GM18909 (cell line): ENCODE measurements at regions not wholly inside any gene's neighbourhood (a gene's known extent, or its start where the extent isn't known, plus 50 kb on each side); places are given as distances from the start of the nearest gene placed in this dataset.

Experiments
- ATAC-seq: cut with Tn5 transposase; IDR thresholded peaks from one replicate; pipeline ENCODE4 v1.9.1; 2021; ENCODE audit warnings: mild to moderate bottlenecking; ENCODE audit not compliant: unreplicated experiment, poor library complexity

DNA sequence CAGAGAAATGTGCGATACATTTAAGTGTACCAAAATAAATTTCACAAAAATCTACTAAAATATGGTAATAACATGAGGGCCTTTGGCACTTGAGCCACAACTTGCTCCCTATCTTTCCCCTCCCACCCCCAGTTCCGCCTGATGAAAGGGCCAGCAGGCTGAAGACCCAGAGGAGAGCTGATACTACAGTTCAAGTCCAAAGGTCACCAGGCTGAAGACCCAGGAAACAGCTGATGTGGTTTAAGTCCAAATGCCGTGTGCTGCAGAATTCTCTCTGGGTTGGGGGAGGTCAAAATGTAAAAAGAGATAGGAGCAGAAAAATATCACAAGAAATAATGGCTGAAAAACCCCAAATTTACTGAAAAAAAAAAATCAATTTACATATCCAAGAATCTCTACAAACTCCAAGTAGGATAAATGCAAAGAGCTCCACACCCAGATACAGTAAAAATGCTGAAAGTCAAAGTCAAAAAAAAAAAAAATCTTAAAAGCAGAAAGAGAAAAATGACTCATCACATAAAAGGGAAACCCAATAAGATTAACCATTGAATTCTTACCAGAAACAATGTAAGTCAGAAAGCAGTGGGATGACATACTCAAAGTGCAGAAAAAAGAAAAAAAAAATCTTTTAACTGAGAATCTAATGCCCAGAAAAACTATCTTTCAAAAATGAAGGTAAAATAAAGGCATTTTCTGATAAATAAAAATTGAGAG is 452.1 kb upstream of the ASIC2 start:
- ATAC-seq, result no peak

GRCh38 chr17:33749171-33749570 is 456.1 kb upstream of the ASIC2 start:
- ATAC-seq, result no peak

DNA sequence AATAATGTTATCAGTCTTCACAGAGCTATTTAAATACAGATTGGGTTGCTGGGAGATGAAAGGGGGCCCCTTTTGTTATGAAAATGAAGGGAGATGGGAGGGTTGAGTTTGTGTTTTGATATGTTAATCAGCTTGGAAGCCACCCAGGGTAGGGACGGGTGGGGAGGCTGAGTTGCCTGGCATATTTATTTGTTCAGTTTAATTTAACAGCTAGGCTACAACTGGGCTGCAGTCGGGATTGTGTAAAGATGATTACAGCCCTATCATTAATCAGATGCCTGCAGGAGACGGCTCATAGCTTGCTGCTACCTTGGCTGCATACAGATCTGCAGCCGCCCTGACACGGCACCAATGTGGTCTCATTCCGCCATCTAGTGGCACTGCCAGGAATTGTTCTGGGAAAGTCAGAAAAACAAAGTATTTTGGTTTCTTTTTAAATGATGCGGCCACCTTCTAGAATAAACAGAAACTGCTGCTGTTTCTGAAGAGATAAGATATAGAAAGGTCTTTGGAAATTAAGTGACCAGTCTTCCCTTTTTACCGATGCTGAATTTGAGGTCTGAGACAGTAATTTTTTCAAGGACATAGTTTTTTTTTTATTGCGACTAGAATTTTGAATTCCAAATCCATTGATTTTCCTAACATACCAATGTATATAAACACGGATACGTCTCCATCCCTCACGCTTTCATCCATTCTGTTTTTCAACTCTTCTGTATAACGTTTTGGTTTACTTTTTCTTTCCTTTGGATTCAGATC is 458.0 kb upstream of the ASIC2 start:
- ATAC-seq, result no peak

GRCh38 chr17:33751702-33752065 is 458.6 kb upstream of the ASIC2 start:
- no peak for ATAC-seq

DNA sequence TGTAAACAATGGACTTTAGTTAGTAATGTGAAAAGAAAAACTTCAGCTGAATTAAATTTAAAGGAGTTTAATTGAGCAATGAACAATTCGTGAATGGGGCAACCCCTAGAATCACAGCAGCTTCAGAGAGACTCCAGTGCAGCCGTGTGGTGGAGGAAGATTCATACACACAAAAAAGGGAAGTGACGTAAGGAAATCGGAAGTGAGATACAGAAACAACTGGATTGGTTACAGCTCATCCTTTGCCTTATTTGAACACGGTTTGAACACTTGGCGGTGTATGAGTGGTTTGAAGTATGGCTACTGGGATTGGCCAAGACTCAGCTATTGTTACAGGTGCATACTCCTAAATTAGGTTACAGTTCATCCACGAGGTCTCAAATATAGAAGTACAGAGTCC is 460.4 kb upstream of the ASIC2 start:
- ATAC-seq, result no peak

DNA sequence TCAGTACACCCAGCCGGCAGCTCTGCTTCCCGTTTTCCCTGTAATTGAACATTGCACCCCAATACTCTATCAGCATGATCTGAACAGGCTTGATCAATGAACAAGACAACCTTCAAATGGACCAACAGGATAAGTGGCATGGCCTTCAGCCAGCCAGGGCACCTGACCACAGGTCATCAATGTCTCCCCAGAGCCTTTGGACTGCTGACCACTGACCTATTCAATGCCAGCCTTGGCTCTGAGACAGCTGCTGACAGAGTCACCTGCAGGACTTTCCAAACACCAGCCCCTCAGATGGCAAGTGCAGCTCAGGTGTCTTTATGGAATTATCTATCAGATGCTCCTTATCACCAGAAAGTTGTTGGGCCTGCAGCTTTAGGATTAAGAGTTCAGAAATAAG is 462.9 kb upstream of the ASIC2 start:
- ATAC-seq, result no peak

GRCh38 chr17:33765871-33766270 is 472.8 kb upstream of the ASIC2 start:
- no peak for ATAC-seq

- no peak for ATAC-seq
Measured at GRCh38 chr17:33766721-33767120, 473.6 kb upstream of the ASIC2 start.

GRCh38 chr17:33769066-33769465 is 476.0 kb upstream of the ASIC2 start:
- ATAC-seq, result no peak

GRCh38 chr17:33776304-33776703 is 478.8 kb upstream of the CCL2 start:
- ATAC-seq, result no peak

DNA sequence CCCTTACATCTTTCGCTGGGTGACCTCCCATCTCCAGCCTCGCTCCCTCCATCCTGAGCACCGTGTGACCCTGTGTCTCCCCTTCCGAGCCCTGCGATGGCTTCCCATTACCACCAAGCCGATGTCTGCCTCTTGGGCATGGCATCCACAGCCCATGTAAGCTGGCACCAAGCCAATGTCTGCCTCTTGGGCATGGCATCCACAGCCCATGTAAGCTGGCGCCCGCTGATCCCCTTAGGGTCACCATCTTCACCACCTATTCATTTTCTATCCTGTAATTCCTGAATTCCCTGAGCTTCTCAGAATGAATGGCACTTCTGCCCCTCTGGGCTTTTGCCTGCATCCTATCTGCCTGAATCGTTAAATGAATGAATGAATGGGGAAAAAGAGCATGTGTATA is 478.2 kb upstream of the CCL2 start:
- no peak for ATAC-seq

DNA sequence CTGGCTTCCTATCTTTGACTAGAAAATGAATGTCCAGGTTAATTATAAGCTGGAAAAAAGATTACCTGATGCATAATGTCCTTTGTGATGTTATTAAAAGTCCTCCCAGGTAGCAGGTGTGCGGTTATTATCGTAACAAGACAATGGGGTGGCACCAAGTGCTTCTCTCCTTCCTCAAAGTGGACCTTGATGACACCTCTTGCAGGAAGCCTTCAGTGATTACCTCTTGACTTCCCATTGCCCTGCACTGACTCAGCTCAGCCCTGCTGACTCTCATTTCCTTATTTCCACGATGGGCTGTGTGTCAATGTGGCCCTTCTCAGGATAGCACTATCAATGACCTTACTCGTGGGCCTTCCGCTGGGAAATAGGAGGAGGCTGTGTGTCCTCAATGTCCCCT is 477.4 kb upstream of the CCL2 start:
- no peak for ATAC-seq

DNA sequence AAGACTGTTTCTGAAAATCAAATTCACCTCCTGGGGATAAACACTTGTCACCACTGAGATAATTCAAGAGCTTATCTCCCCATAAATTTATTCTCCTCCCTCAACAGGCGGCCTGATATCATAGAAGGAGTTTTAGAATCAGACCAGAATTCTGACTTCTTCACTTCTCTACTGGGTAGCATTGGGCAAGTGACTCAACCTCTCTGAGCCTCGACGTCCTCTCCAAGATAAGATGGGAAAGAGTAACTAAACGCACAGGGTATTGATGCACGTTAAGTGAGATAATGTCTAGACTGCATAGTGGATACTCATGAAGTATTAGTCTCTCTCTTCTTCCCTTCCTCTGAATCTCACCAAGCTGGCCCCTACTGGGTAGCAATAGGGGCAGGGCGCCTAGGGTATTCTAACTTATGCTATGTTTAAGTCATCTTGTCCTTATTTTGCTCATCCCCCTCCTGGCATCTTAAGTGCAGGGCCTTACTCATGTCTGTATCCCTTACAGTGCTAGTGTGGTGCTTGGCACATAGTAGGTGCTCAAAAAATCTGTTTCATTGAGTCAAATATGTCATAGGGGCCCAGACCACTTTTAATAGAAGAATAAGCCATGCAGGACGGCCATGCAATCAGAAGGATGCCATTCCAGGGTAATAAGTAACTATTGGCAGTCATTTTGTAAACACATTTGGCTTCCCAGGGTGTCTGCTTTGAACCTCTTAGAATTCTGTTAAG is 476.4 kb upstream of the CCL2 start:
- ATAC-seq, result no peak

- ATAC-seq, result no peak
Measured at GRCh38 chr17:33779234-33779591, 475.9 kb upstream of the CCL2 start.

- ATAC-seq, result no peak
Measured at GRCh38 chr17:33785281-33785680, 469.8 kb upstream of the CCL2 start.

- no peak for ATAC-seq
Measured at GRCh38 chr17:33786478-33786877, 468.6 kb upstream of the CCL2 start.

GRCh38 chr17:33789658-33790057 is 465.4 kb upstream of the CCL2 start:
- ATAC-seq, result no peak

GRCh38 chr17:33797181-33797580 is 457.9 kb upstream of the CCL2 start:
- no peak for ATAC-seq

GRCh38 chr17:33798308-33798707 is 456.8 kb upstream of the CCL2 start:
- ATAC-seq, result no peak

DNA sequence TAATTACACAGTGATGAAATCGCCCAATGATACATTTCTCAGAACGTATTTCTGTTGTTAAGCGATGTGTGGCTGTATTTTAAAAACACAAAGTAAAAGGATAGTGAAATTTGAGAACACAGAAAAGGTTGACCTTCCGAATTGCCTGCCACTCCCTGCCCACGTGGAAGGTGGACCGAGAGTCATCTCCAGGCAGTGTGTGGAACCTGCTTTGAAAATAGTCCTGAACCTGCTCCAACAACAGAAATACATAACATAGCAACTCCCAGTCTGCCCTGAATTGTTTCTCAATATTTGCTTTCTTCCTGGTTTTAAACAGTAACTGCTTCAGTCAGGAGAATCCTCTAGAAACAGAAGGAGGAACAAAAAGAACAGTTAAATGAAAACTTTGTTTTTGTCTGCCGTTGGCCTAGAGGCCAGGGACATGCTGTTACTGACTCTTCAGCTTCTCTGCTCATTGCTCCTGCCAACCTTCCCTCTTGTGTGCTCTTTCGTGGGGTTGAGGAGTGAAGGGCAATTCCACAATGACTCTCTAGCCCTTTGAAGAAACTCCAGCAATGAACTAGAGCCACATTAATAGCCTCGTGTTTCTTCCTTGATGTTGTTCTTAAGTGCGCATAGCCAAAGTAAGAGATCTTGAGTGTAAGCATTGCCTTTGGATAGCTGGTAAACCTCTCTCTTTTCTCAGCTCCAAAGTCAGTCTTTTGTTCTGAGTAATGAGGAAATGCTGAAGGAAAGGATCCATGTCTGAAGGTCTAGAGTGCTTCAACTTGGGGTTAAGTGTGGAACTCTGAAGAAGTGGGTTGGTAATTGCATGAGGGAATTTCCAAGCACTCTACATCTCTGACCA is 452.5 kb upstream of the CCL2 start:
- ATAC-seq, result no peak
